Mucosa of descending colon (tissue), 3 donors: ENCODE measurements at regions not wholly inside any gene's neighbourhood (a gene's known extent, or its start where the extent isn't known, plus 50 kb on each side); places are given as distances from the start of the nearest gene placed in this dataset.

ENCODE experiments used
- ATAC-seq: fragments of 200-7000 bp; cut with Tn5 transposase; one replicate; pipeline ENCODE4 v1.9.1; 2020; ENCODE audit warnings: mild to moderate bottlenecking, moderate library complexity
- DNase-seq, 3 donors: peaks; one replicate each; pipeline ENCODE4 v3.0.0-alpha.2; 2020
- H3K36me3 ChIP-seq: fragments of 200-600 bp; one replicate; pipeline ENCODE4 v1.8.0; 2021; ENCODE audit warnings: low read depth, mild to moderate bottlenecking
- H3K4me1 ChIP-seq: fragments of 200-600 bp; one replicate; pipeline ENCODE4 v1.8.0; 2021; ENCODE audit warnings: low read depth, mild to moderate bottlenecking
- H3K4me3 ChIP-seq: fragments of 200-600 bp; one replicate; pipeline ENCODE4 v1.8.0; 2021; ENCODE audit warnings: mild to moderate bottlenecking
- H3K9me3 ChIP-seq: fragments of 200-600 bp; one replicate; pipeline ENCODE4 v1.8.0; 2021; ENCODE audit warnings: mild to moderate bottlenecking
- intact Hi-C, 2 donors: fragments of 100-400 bp; cut with DNase I in 1 of 2; cut with micrococcal nuclease in 1 of 2; formaldehyde crosslinking; loops; one replicate each; pipeline versions ENCODE4 v1.11.0 to v1.11.1; 2022; cut with DNase I, micrococcal nuclease
- TF ChIP-seq, protein P1 (sequence below): fragments of 200-600 bp; IDR thresholded peaks from one replicate; pipeline ENCODE4 v1.8.0; 2022; ENCODE audit warnings: antibody characterized with exemption, mild to moderate bottlenecking
- donor health status: DM: no; HTN: no; CAD: no; lungs with moderate emphysema.
- donor health status: DM: no; HTN: no; CAD: no.
- donor health status: DM: no; HTN: yes; CAD: no.

GRCh38 chr14:71415404-71415690 lies 508.1 kb downstream of the PCNX1 start:
- intact Hi-C loops: no loop called here

DNA sequence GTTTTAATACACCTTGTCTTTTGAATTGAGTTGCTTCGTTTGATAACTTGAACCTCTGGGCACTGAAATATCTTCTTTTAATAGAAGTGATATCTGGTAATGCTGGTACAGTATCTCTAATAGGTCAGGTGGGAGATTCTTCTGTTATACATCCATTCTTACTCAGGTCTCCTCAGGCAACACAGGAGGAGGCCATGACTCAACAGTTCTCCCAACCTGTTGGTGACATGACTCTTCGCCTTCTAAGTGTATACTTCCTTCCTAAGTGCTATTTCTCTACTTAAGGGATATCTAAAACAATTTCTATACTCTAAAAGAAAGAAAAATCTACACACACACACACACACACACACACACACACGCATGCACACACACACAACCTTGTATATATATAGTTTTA lies 509.1 kb downstream of the PCNX1 start:
- ATAC-seq (no peak), DNase-seq (no peak)
- H3K9me3 ChIP-seq: no peaks in the 10 kb centered on the region
- no peaks in the 10 kb centered on the region for H3K4me1 ChIP-seq
- TF ChIP-seq, protein P1, sequence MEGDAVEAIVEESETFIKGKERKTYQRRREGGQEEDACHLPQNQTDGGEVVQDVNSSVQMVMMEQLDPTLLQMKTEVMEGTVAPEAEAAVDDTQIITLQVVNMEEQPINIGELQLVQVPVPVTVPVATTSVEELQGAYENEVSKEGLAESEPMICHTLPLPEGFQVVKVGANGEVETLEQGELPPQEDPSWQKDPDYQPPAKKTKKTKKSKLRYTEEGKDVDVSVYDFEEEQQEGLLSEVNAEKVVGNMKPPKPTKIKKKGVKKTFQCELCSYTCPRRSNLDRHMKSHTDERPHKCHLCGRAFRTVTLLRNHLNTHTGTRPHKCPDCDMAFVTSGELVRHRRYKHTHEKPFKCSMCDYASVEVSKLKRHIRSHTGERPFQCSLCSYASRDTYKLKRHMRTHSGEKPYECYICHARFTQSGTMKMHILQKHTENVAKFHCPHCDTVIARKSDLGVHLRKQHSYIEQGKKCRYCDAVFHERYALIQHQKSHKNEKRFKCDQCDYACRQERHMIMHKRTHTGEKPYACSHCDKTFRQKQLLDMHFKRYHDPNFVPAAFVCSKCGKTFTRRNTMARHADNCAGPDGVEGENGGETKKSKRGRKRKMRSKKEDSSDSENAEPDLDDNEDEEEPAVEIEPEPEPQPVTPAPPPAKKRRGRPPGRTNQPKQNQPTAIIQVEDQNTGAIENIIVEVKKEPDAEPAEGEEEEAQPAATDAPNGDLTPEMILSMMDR: no peak
- intact Hi-C loops: no loop called here
- H3K36me3 ChIP-seq: no peaks in the 10 kb centered on the region
- no peak overlapping the region for H3K4me3 ChIP-seq

More at GRCh38 chr14:71415404-71415690, 508.1 kb downstream of the PCNX1 start:
- no peaks in the 10 kb centered on the region for H3K36me3 ChIP-seq
- no peak overlapping the region for H3K4me3 ChIP-seq
- H3K9me3 ChIP-seq: no peaks in the 10 kb centered on the region
- TF ChIP-seq, protein P1: no peak
- DNase-seq (no peak), ATAC-seq (no peak)
- no peaks in the 10 kb centered on the region for H3K4me1 ChIP-seq

DNA sequence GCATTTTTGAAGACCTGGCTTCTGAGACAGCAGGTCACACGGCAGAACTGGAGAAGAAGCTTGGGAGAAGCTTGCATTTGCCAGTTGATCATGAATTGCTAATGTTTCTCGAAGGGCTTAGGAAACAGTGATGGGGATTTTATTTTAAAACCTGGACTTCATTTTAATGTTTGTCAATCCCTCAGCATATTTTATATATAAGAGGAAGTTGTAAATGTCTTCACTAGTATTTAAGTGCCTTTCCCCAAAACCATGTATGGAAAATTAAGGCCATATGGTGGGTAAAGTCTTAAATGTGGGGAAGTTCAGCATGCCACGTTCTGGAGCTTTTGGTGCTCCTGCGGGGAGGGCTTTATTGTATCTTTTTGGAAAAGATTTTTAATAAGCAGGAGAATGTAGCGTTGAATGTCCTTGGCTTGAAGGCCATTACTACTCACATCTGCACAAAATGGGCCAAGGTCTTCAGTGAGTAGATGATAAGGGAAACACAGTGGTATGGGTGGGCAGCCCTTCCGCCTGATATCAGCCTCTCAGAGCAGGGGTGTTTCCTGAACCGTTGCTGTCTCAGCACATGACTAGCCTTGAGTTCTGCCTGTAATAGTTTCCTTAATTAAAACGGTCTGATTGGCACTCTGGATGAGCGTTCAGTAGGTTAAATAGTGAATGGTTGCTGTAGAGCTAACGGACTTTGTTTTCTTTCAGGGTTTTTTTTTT lies 511.4 kb downstream of the PCNX1 start:
- no peak for DNase-seq
- no peak for ATAC-seq
- no peaks in the 10 kb centered on the region for H3K36me3 ChIP-seq
- intact Hi-C loops: no loop called here
- no peaks in the 10 kb centered on the region for H3K4me1 ChIP-seq
- no peaks in the 10 kb centered on the region for H3K9me3 ChIP-seq
- TF ChIP-seq, protein P1: no peak
- no peak overlapping the region for H3K4me3 ChIP-seq

DNA sequence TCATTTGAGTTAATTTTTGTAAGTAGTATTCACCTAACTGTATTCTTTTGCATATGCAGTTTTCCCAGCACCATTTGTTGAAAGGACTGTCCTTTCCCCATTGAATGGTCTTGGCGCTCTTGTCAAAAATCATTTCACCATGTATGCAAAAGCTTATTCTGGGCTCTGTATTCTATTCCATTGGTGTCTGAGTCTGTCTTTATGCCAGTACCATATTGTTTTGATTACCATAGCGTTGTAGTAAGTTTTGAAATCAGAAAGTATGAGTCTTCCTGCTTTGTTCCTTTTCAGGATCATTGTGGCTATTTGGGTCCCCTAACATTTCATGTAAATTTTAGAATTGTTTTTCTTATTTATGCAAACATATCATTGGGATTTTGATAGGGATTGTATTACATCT lies 508.7 kb upstream of the RGS6 start:
- ATAC-seq: no peak
- H3K4me3 ChIP-seq: no peak overlapping the region
- H3K4me1 ChIP-seq: no peaks in the 10 kb centered on the region
- intact Hi-C loops: no loop called here
- H3K9me3 ChIP-seq: peaks cover 18% of the 10 kb centered on the region
- H3K36me3 ChIP-seq: no peaks in the 10 kb centered on the region
- TF ChIP-seq, protein P1: no peak
- no peak for DNase-seq

- TF ChIP-seq, protein P1: no peak
- Histone ChIP-seq H3K4me3 (no peak overlapping the region), H3K4me1 (no peaks in the 10 kb centered on the region), H3K36me3 (no peaks in the 10 kb centered on the region), H3K9me3 (peaks cover 18% of the 10 kb centered on the region)
- DNase-seq (no peak), ATAC-seq (no peak)
- intact Hi-C loops: no loop called here
Measured at GRCh38 chr14:71424941-71425340, 507.3 kb upstream of the RGS6 start.

GRCh38 chr14:71426001-71426400 lies 506.2 kb upstream of the RGS6 start:
- intact Hi-C loops: no loop called here
- TF ChIP-seq, protein P1: no peak
- DNase-seq (no peak), ATAC-seq (no peak)
- Histone ChIP-seq H3K4me3 (no peak overlapping the region), H3K4me1 (no peaks in the 10 kb centered on the region), H3K9me3 (peaks cover 18% of the 10 kb centered on the region), H3K36me3 (no peaks in the 10 kb centered on the region)
